Right atrium auricular region (tissue), 2 donors: ENCODE measurements at regions not wholly inside any gene's neighbourhood (a gene's known extent, or its start where the extent isn't known, plus 50 kb on each side); places are given as distances from the start of the nearest gene placed in this dataset.

Source experiments
- DNase-seq: peaks from one replicate; pipeline ENCODE4 v3.0.0-alpha.2; 2019; ENCODE audit warnings: low spot score
- H3K27ac ChIP-seq, 2 donors: fragments of 200-600 bp; sonication (generic); 1 replicate in 1 of 2; 2 replicates in 1 of 2; pipeline ENCODE4 v1.5.1; 2016 to 2019
- H3K27me3 ChIP-seq, 2 donors: fragments of 200-600 bp; sonication (generic); one replicate each; pipeline versions ENCODE4 v1.5.1 to v1.6.0; 2017 to 2019
- H3K36me3 ChIP-seq: fragments of 200-600 bp; sonication (generic); one replicate; pipeline ENCODE4 v1.5.1; 2016
- H3K4me1 ChIP-seq, 2 donors: fragments of 200-600 bp; sonication (generic); one replicate each; pipeline versions ENCODE4 v1.5.1 to v1.6.0; 2017 to 2019
- H3K4me3 ChIP-seq, 2 donors: fragments of 200-600 bp; sonication (generic); 1 replicate in 1 of 2; 2 replicates in 1 of 2; pipeline ENCODE4 v1.5.1; 2017 to 2019; ENCODE audit warnings: mild to moderate bottlenecking in 1 of 2, moderate library complexity in 1 of 2
- H3K9me3 ChIP-seq, 2 donors: fragments of 200-600 bp; sonication (generic); one replicate each; pipeline ENCODE4 v1.5.1; 2019
- TF ChIP-seq, protein P1 (sequence below), 2 donors: fragments of 200-600 bp; sonication (generic); IDR thresholded peaks; one replicate each; pipeline ENCODE4 v1.5.1; 2019; ENCODE audit warnings: antibody characterized with exemption in 2 of 2

DNA sequence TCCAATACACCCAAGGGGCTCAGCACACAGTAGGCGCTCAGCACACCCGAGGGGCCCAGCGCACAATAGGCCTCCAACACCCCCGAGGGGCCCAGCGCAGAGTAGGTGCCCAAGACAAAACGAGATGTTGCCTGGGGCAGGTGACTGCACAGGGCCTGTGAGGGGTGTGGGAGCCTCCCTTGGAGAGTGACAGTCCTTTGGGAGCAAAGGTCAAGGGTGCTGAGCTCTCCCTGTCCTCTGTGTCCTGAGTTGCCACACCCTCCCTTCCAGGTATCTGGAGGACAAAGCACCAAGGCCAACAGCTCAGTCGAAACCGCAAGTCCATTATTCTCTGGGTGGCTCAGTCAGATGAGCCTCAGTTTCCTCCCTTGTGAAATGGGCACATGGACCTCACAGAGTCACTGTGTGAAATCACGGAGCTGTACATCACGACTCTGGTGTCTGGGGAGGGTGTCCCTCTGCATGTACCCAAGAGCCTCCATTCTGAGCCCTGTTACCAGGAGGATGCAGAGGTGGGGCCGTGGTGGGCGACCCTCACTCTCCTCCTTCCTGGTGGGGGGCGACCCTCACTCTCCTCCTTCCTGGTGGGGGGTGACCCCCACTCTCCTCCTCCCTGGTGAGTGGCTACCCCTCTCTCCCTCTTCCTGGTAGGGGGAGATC lies 81.3 kb downstream of the FOXL3 start:
- no peaks in the 10 kb centered on the region for H3K36me3 ChIP-seq
- H3K27ac ChIP-seq, result no peak overlapping the region
- H3K9me3 ChIP-seq, result no peaks in the 10 kb centered on the region
- TF ChIP-seq, protein P1, sequence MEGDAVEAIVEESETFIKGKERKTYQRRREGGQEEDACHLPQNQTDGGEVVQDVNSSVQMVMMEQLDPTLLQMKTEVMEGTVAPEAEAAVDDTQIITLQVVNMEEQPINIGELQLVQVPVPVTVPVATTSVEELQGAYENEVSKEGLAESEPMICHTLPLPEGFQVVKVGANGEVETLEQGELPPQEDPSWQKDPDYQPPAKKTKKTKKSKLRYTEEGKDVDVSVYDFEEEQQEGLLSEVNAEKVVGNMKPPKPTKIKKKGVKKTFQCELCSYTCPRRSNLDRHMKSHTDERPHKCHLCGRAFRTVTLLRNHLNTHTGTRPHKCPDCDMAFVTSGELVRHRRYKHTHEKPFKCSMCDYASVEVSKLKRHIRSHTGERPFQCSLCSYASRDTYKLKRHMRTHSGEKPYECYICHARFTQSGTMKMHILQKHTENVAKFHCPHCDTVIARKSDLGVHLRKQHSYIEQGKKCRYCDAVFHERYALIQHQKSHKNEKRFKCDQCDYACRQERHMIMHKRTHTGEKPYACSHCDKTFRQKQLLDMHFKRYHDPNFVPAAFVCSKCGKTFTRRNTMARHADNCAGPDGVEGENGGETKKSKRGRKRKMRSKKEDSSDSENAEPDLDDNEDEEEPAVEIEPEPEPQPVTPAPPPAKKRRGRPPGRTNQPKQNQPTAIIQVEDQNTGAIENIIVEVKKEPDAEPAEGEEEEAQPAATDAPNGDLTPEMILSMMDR (IDR thresholded peaks at IDR 0.05), result no peak
- H3K4me3 ChIP-seq, result no peak overlapping the region
- no peaks in the 10 kb centered on the region for H3K27me3 ChIP-seq
- H3K4me1 ChIP-seq, result no peaks in the 10 kb centered on the region
- no peak for DNase-seq

DNA sequence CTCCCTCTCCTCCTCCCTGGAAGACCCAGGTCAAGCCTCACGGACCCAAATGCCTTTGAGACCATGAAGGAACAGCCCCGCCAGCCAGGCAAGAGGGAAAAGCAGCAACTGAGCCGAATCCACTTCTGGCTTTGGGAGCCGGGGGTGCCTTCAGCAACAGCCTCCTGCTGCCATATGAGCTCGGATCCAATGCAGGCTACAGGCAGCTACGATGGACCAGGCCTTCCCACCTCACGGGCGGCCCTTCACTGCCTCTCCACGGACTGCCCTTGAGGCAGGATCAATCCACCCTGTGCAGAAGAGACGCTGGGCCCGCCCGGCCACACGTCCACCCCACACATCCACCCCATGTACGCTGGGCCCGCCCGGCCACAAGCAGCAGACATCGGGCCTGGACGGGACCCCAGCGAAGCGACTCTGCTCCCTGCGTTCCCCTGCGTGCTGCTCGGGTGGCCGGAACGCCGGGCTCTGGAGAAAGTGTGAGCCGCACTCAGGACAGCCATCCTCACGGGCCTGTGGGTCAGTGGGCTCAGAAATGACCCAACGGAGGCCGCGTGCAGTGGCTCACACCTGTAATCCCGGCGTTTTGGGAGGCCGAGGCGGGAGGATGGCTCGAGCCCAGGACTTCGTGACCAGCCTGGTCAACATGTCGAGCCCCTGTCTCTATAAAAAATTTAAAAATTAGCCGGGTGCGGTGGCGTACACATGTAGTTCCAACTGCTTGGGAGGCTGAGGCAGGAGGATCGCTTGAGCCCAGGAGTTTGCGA lies 82.0 kb downstream of the FOXL3 start:
- H3K4me3 ChIP-seq, result no peak overlapping the region
- no peaks in the 10 kb centered on the region for H3K9me3 ChIP-seq
- no peaks in the 10 kb centered on the region for H3K36me3 ChIP-seq
- no peaks in the 10 kb centered on the region for H3K27me3 ChIP-seq
- H3K27ac ChIP-seq, result no peak overlapping the region
- TF ChIP-seq, protein P1 (IDR thresholded peaks at IDR 0.05), result no peak
- H3K4me1 ChIP-seq, result no peaks in the 10 kb centered on the region
- no peak for DNase-seq

GRCh38 chr7:372546-372931 lies 82.6 kb downstream of the FOXL3 start:
- Histone ChIP-seq H3K9me3 (no peaks in the 10 kb centered on the region), H3K27me3 (no peaks in the 10 kb centered on the region), H3K4me3 (no peak overlapping the region), H3K36me3 (no peaks in the 10 kb centered on the region), H3K4me1 (no peaks in the 10 kb centered on the region), H3K27ac (no peak overlapping the region)
- TF ChIP-seq, protein P1 (IDR thresholded peaks at IDR 0.05), result no peak
- DNase-seq, result no peak

DNA sequence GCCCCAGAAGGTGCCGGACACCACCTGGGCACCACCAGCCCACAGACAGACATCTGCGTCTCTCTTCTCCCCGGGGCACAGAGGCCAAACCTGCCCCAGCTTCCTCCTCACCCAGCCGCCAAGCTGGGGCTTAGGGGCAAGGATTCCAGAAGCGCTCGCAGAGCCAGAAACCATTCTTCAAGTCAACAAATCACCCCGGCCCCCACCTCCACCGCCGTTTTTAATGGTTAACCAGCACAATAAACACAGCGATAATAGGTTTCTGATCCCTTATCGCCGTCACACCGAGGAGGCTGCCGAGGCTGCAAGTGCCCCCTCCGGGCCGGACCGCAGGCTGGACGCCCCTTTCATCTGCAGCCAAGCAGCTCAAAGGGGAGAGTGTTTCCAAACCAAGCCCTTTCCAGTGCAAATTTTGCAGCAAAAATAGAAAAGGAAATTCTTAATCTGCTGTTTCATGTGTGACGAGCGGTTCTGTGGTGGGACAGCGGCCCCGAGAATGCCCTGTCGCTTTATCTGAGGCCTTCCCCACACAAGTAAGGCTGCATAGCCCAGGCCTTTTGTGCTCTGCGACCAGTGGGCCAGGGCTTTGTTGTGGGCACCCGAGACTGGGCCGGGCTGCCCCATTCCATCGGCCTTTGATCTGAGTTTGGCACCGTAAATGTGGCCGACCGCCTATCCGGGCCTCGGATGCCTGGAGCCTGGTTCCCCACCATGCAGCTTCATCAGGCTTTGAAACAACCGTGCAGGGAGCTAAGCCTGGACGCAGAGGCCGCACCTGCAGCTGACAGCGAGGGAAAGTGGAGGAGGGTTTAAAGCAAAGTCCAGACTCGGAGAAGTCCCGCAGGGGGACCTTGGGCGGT lies 83.2 kb downstream of the FOXL3 start:
- Histone ChIP-seq H3K4me3 (no peak overlapping the region), H3K4me1 (no peaks in the 10 kb centered on the region), H3K9me3 (no peaks in the 10 kb centered on the region), H3K27ac (no peak overlapping the region), H3K36me3 (no peaks in the 10 kb centered on the region), H3K27me3 (no peaks in the 10 kb centered on the region)
- no peak for DNase-seq
- TF ChIP-seq, protein P1 (IDR thresholded peaks at IDR 0.05), result no peak

GRCh38 chr7:373818-374705 lies 84.1 kb downstream of the FOXL3 start:
- peaks cover 0 to 4% of the 10 kb centered on the region in 2 donors for H3K4me1 ChIP-seq
- H3K36me3 ChIP-seq, result no peaks in the 10 kb centered on the region
- no peak overlapping the region for H3K27ac ChIP-seq
- DNase-seq, result no peak
- H3K27me3 ChIP-seq, result no peaks in the 10 kb centered on the region
- no peaks in the 10 kb centered on the region for H3K9me3 ChIP-seq
- no peak overlapping the region for H3K4me3 ChIP-seq
- TF ChIP-seq, protein P1 (IDR thresholded peaks at IDR 0.05), result no peak
